OCI-LY1 (cell line): ENCODE measurements at regions not wholly inside any gene's neighbourhood (a gene's known extent, or its start where the extent isn't known, plus 50 kb on each side); places are given as distances from the start of the nearest gene placed in this dataset.

ENCODE experiments used
- H2AFZ ChIP-seq: fragments of 200-600 bp; sonication (generic), shearing (Covaris generic); 2 replicates; pipeline ENCODE4 v1.6.0; 2014; ENCODE audit warnings: antibody characterized with exemption, mild to moderate bottlenecking, low read length
- H3F3A ChIP-seq: fragments of 200-600 bp; sonication (generic), shearing (Covaris generic); 2 replicates; pipeline ENCODE4 v1.6.0; 2014; ENCODE audit warnings: mild to moderate bottlenecking, antibody characterized with exemption, low read length, moderate library complexity; ENCODE audit not compliant: insufficient read depth
- H3K27ac ChIP-seq: fragments of 200-600 bp; sonication (generic); 2 replicates; pipeline ENCODE4 v1.5.1; 2014; ENCODE audit warnings: low read length, mixed run types, mild to moderate bottlenecking, low read depth; ENCODE audit not compliant: poor library complexity, severe bottlenecking
- H3K27me3 ChIP-seq: fragments of 200-600 bp; sonication (generic); 2 replicates; pipeline ENCODE4 v1.6.0; 2014; ENCODE audit warnings: antibody characterized with exemption, mild to moderate bottlenecking, low read length, moderate library complexity; ENCODE audit not compliant: insufficient read depth
- H3K36me3 ChIP-seq: fragments of 200-600 bp; sonication (generic); 2 replicates; pipeline ENCODE4 v1.6.1; 2014; ENCODE audit warnings: mild to moderate bottlenecking, antibody characterized with exemption, low read length, moderate library complexity, mixed read lengths; ENCODE audit not compliant: insufficient read depth
- H3K4me1 ChIP-seq: fragments of 200-600 bp; sonication (generic); 2 replicates; pipeline ENCODE4 v1.5.1; 2014; ENCODE audit warnings: mild to moderate bottlenecking, low read length, moderate library complexity; ENCODE audit not compliant: insufficient read depth, severe bottlenecking
- H3K4me2 ChIP-seq: fragments of 200-600 bp; sonication (generic), shearing (Covaris generic); 2 replicates; pipeline ENCODE4 v1.6.1; 2014; ENCODE audit warnings: low read length
- H3K4me3 ChIP-seq: fragments of 200-600 bp; sonication (generic); 2 replicates; pipeline ENCODE4 v1.5.1; 2014; ENCODE audit warnings: low read length, low read depth, mild to moderate bottlenecking, mixed read lengths; ENCODE audit not compliant: poor library complexity, severe bottlenecking
- H3K79me2 ChIP-seq: fragments of 200-600 bp; shearing (Covaris generic); 2 replicates; pipeline ENCODE4 v1.6.1; 2016; ENCODE audit warnings: mixed run types, low read length, mixed read lengths; ENCODE audit not compliant: insufficient read depth
- H3K9ac ChIP-seq: fragments of 200-600 bp; sonication (generic), shearing (Covaris generic); 2 replicates; pipeline ENCODE4 v1.6.1; 2014; ENCODE audit warnings: mild to moderate bottlenecking, low read length, mixed read lengths
- H3K9me2 ChIP-seq: fragments of 200-600 bp; sonication (generic), shearing (Covaris generic); 2 replicates; pipeline ENCODE4 v1.6.1; 2014; ENCODE audit warnings: low read depth, mild to moderate bottlenecking, low read length, mixed read lengths
- H3K9me3 ChIP-seq: fragments of 200-600 bp; shearing (Covaris generic); 2 replicates; pipeline ENCODE4 v1.6.1; 2014; ENCODE audit warnings: low read length, mixed read lengths
- H4K20me1 ChIP-seq: fragments of 200-600 bp; sonication (generic), shearing (Covaris generic); 2 replicates; pipeline ENCODE4 v1.6.0; 2016; ENCODE audit warnings: mild to moderate bottlenecking, low read length; ENCODE audit not compliant: insufficient read depth
- CTCF ChIP-seq: fragments of 200-600 bp; sonication (generic), shearing (Covaris generic); IDR thresholded peaks from 2 replicates; pipeline ENCODE4 v1.5.1; 2017; ENCODE audit warnings: mild to moderate bottlenecking, antibody characterized with exemption, low read length, moderate library complexity, mixed read lengths
- EZH2 ChIP-seq: fragments of 200-600 bp; sonication (generic), shearing (Covaris generic); IDR thresholded peaks from 2 replicates; pipeline ENCODE4 v1.8.0; 2017; ENCODE audit warnings: borderline replicate concordance, mixed run types, mild to moderate bottlenecking, antibody characterized with exemption, low read length, moderate library complexity, mixed read lengths

GRCh38 chr20:63103402-63104311 is 96.9 kb upstream of the BHLHE23 start:
- no peak overlapping the region for H2AFZ ChIP-seq
- H3K4me2 ChIP-seq: no peak overlapping the region

GRCh38 chr20:63102721-63103375 is 96.1 kb upstream of the BHLHE23 start:
- Histone ChIP-seq H3K4me1 (no peaks in the 10 kb centered on the region), H3K9me2 (no peaks in the 10 kb centered on the region), H3K27ac (no peak overlapping the region), H2AFZ (no peak overlapping the region), H3F3A (no peaks in the 10 kb centered on the region), H3K9ac (no peak overlapping the region), H3K36me3 (no peaks in the 10 kb centered on the region), H3K4me3 (no peak overlapping the region), H3K79me2 (no peaks in the 10 kb centered on the region), H3K9me3 (no peaks in the 10 kb centered on the region), H3K27me3 (peaks cover 1% of the 10 kb centered on the region; the same call in 1 of the 2 replicates), H4K20me1 (no peaks in the 10 kb centered on the region), H3K4me2 (no peak overlapping the region)
- TF ChIP-seq EZH2: no peak
- no peak for TF ChIP-seq CTCF

More at GRCh38 chr20:63103402-63104311, 96.9 kb upstream of the BHLHE23 start:
- no peaks in the 10 kb centered on the region for H4K20me1 ChIP-seq
- no peak overlapping the region for H3K27ac ChIP-seq
- H3K9me3 ChIP-seq: no peaks in the 10 kb centered on the region
- no peaks in the 10 kb centered on the region for H3F3A ChIP-seq
- H3K4me1 ChIP-seq: no peaks in the 10 kb centered on the region
- no peaks in the 10 kb centered on the region for H3K79me2 ChIP-seq
- H3K27me3 ChIP-seq: peaks cover 5% of the 10 kb centered on the region; the same call in 1 of the 2 replicates
- H3K9ac ChIP-seq: no peak overlapping the region
- H3K4me3 ChIP-seq: no peak overlapping the region
- no peak for TF ChIP-seq EZH2
- no peak for TF ChIP-seq CTCF
- no peaks in the 10 kb centered on the region for H3K9me2 ChIP-seq
- no peaks in the 10 kb centered on the region for H3K36me3 ChIP-seq

- H3K9me3 ChIP-seq: no peaks in the 10 kb centered on the region
- no peak overlapping the region for H2AFZ ChIP-seq
- H3K27me3 ChIP-seq: no peaks in the 10 kb centered on the region
- no peak overlapping the region for H3K4me2 ChIP-seq
- TF ChIP-seq CTCF (no peak), EZH2 (no peak)
- no peaks in the 10 kb centered on the region for H3F3A ChIP-seq
- H3K4me1 ChIP-seq: no peaks in the 10 kb centered on the region
- H3K36me3 ChIP-seq: no peaks in the 10 kb centered on the region
- H3K4me3 ChIP-seq: no peak overlapping the region
- no peaks in the 10 kb centered on the region for H3K79me2 ChIP-seq
- H3K9ac ChIP-seq: no peak overlapping the region
- no peaks in the 10 kb centered on the region for H4K20me1 ChIP-seq
- no peaks in the 10 kb centered on the region for H3K9me2 ChIP-seq
- no peak overlapping the region for H3K27ac ChIP-seq
Observed at GRCh38 chr20:63101781-63102720, 95.3 kb upstream of the BHLHE23 start.
